SH-SY5Y (cell line): ENCODE measurements at regions not wholly inside any gene's neighbourhood (a gene's known extent, or its start where the extent isn't known, plus 50 kb on each side); places are given as distances from the start of the nearest gene placed in this dataset.

Experiments used
- GATA2 ChIP-seq: IDR thresholded peaks from 2 replicates; pipeline ENCODE4 v1.6.1; 2011; ENCODE audit warnings: mild to moderate bottlenecking, low read depth, low read length
- GATA3 ChIP-seq: IDR thresholded peaks from 2 replicates; pipeline ENCODE4 v1.6.1; 2011; ENCODE audit warnings: low read depth, mild to moderate bottlenecking, low read length, moderate library complexity

GRCh38 chr16:5838725-5839124, 741.1 kb upstream of the EEF2KMT start:
- TF ChIP-seq GATA3 (no peak), GATA2 (no peak)
